ENCODE measurements at regions not wholly inside any gene's neighbourhood (a gene's known extent, or its start where the extent isn't known, plus 50 kb on each side); places are given as distances from the start of the nearest gene placed in this dataset.

DNA sequence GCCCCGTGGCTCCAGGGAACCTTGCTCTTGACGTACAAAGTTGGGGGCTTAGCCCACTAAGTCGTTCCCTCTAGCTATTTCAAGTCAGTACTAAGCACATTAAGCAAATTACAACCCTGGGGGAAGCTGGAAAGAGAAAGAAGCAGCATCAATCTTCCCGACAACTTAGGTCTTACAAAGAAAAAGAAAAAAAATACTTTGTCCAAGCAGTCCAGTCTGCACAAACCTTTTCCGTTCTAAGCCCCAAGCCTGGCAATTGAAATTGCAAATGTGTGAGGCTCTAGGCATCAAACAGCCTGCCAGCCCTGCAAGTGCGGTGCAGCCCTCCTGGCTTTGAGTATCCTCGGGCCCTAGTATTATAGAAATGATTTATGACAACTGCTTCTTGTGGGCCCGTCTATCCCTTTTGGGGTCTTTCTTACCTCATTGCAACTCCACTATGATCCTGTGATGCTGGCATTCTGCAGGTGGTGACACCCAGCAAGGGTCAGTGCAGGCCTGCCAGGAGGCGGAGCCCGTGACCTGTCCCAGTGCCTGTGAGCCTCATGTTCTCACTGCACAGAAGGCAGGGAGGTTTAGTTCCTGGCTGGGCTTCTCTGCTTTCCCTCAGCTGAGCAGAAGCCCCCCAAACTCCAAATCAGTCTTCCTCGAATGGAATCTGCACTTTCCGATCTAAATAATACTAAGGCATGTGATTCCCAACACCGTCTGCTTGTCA lies 232.3 kb upstream of the IRX2 start:
- DNase-seq: no peak

DNA sequence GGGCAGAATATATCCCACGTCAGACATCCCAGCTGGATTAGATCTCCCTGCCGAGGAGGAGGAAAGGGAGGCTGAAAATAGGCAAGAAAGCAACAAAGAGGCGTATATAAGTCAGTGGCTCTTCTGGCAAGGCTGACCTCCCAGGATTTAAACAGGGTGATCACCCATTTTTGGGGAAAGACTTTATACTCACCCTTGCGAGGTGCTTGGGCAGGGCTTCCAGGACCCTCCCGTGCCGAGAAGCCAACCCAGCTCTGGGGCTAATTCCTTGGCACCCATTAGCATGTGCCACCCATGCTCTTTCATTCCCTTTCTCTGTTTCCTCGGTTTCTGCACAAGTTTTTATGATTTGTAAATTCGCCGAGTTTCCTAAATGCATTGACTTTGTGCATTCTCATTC lies 230.2 kb upstream of the IRX2 start:
- DNase-seq: no peak

DNA sequence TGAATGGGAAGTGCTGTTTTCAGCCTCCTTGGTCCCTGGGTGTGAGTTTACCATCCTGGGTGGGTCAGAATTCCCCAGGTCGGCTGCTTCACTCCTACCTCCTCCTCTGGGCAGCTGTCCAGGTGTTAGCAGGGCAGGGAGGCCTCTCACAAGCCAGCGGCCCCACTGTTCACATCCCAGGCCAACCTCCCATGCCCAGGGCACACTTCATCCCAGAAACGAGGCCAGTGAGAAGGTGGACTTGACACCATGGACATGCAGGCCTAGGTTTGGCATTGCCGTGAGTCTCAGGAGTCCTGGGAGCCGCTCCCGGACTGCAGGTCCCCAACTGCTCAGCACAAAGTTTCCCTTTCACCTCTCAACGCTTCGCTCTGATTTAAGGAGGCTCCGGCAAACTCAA lies 229.6 kb upstream of the IRX2 start:
- no peak for DNase-seq

DNA sequence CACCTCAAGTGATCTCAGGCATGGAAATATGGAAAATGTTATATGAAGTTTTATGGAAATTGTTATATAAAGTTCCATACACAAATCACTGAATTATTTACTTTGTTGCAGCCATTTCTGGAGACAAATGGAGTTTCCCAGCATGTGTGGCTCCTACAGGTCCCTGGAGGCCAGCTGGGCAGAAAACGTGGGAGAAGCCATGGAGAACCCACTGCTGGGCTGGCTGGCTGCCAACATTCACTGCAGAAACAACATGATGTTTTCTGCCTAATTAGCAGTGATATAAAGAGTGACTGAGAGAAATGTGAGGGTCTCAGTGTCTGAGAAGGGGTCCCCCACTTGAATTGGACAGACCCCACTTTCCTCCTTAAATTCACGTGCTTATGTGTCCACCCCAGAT lies 208.8 kb upstream of the IRX2 start:
- DNase-seq: no peak

DNA sequence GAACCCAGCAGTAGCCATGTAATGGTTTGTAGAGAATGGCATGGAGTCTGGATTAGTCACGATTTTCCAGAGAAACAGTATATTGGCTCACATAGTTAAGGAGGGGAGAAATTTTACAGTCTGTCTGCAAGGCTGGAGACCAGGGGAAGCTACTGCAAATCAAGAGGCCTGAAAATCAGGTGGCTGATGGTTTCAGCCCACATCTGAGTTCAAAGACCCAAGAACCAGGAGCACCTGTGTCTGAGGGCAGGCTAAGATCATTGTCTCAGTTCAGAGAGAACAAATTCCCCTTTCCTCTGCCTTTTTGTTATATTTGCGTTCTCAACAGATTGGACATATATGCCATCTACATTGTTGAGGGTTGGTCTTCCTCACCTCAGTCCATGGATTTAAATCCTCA lies 207.5 kb upstream of the IRX2 start:
- no peak for DNase-seq

DNA sequence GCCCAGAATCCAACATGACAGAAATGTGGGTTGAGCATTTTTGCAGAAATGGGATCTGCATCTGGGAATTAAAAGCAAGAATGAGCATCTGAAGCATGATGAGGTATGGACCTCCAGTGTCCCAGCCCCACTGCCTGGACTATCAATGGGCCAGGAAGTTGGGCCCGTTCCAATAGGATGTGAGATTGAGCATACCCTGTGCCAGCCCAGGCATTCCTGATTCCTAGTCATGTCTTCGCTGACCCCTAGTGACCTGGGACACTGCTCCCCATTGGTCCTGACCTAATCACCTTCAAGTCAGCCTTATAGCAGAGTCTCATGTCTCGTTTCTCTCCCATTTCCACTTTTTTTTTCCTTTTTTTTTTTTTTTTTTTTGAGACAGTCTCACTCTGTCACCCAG lies 197.4 kb upstream of the IRX2 start:
- no peak for DNase-seq

DNA sequence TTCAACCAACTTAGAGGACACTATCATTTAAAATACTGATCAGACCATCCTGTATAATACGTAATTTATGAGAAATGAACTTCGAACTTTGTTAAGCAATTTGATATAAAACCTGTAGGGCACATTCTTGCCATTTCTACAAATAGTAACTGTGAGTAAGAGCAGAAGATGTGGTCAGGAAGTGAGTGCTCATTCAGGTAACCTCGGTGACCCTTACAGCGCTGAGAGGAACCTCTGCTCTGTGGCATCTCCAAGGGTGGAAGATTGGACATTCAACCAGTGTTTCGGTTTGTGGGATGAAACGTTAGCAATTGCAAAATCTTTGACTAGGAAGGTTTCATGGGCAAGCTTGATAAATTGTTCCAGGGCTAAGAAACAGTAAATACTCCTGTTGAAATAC lies 194.8 kb upstream of the IRX2 start:
- no peak for DNase-seq

DNA sequence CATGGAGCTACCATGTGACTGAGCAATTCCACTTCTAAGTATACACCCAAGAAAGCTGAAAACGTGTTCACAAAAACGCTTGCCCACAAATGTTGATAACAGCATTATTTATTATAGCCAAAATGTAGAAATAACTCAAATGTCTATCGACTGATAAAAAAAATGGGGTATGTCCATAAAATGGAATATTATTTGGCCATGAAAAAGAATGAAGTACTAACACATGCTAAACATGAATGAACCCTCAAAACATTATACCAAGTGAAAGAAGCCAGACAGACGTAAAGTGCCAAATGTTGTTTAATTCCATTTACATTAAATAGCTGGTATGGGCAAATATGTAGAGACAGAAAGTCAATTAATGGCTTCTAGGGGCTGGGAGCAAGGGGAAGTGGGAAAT lies 184.9 kb upstream of the IRX2 start:
- DNase-seq: no peak

DNA sequence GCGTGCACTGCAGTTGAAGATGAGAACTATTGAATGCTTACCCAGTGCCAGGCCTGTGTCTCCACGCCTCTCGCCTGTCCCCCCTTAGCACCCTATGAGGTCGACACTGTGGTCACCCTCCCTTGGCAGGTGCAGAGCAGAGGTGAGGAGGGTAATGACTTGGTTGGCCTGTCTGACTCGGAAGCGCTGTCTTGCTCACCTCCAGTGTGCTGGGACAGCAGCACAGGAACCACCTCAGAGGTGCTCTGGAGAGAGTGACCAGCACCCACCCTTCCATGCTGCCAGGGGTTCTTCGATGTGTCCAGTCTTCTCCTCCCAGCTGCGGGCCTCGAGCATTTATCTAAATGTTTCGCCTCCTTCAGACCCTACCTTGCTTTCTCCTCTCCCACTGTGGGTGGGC lies 178.3 kb upstream of the IRX2 start:
- DNase-seq: no peak

DNA sequence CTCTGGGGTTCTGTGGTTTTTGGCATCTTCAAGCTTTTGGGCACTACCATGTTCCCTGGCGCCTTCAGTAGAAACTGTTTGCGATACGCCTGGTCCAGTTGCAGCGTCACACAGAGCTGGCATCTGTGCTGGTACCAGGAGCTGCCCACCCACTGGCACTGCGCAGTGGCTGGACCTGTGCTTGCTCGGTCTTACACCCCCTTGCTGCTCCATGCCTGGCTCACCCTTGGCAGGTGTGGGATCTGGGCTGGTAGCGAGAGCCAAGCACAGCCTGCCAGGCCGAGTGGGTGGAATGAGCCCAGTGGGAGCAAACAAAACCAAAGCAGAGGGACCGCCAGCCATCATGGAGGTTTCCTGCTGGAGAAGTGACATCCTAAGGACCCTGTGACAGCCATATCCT lies 170.2 kb upstream of the IRX2 start:
- no peak for DNase-seq

DNA sequence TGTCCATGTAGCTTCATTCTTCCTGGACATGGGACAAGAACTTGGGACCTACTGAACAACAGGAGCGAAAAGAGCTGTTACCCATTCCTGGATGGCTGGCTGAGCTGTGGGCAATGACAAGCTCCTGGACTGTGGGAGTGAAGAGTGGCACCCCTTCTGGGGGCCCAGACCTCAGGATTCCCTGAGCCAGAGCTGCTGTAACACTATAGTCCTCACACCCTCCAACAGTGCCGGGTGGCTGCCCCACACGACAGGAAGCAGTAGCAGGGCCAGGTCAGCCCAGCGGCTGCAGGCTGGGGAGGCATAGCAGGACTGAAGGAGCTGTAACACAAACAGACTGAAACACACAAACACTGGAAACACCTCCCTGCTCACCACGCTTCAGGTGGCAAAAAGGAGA lies 169.7 kb upstream of the IRX2 start:
- DNase-seq: no peak

DNA sequence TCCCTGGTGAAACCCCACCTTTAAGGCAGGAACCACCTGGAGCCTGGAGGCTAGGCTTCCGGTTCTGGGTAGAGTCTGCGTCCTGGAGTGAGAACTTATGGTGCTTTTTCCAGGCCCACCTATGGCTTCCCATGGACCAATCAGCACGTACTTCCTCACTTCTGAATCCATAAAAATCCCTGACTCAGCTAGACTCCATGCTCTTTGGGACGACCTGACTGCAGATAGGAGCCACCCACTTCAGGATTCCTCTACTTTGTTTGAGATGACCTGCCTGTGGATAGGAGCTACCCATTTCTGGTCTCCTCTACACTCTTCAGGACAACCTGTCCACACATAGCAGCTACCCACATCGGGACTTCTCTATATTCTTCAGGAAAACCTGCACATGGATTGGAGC lies 168.8 kb upstream of the IRX2 start:
- no peak for DNase-seq

DNA sequence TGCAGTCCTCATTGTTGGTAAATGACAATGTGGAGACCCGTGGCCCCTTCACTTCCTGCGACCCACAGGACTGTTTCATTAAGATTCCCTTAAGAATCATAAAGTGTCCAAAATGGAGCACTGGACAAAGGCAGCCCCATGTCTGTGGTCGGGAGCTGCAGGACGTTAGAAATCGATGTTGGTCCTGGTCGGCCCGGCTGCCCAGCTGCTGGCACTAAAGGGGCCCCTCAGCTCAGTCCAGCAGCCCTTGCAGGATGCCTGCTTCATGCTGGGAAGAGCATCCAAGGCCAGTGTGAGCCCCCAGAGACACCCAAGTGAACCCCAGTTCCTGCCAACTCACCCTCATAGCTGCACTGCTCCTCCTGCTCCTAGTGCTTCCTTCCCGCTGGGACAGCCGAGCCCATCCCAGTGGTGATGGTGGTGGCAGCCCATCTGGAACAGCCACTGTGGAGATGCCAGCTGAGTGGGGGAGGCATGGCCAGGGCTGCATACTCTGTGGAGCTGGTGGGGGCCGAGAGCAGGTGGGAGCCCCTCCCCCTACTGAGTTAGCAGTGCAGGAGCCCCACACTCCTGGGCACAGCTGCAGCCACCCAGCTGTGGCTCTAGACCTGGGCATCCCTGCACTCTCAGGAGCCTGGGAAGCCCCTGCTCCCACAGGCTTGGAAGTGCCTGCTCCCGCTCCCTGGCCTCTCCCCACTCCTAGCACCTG lies 168.0 kb upstream of the IRX2 start:
- DNase-seq: no peak

DNA sequence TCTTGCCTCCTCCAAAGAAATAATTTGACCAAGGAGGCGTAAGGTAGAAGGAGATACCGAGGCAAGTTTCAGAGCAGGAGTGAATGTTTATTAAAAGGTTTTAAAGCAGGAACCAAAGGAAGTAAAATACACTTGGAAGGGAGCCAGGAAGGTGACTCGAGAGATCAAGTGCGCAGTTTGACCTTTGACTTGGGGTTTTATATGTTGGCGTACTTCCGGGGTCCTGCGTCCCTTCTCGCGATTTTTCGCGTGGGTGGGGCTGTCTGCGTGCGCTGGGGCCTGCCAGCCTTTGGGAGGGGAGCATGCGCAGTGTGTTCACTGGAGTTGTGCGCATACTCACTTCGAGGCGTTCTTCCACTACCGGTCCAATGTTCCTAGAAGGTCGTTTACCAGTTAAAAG lies 166.0 kb upstream of the IRX2 start:
- no peak for DNase-seq

DNA sequence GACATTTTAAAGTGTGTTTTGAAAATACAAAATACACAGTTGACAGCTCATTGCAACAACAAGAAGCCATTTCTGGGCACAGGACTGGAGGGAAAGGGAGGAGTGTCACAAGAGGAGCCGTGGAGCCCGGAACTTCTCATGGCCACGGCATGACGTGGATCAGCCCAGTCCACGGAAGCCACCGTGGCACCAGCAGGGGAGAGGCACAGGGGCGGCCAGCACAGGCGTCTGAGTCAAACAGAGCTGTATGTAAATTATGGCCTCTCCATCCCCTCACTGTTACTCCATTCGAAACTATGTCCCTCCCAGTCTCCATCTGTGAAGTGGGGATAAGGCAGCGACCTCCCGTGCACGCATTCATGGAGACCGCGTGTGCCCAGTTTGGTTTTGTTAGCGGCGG lies 165.6 kb upstream of the IRX2 start:
- DNase-seq: no peak

DNA sequence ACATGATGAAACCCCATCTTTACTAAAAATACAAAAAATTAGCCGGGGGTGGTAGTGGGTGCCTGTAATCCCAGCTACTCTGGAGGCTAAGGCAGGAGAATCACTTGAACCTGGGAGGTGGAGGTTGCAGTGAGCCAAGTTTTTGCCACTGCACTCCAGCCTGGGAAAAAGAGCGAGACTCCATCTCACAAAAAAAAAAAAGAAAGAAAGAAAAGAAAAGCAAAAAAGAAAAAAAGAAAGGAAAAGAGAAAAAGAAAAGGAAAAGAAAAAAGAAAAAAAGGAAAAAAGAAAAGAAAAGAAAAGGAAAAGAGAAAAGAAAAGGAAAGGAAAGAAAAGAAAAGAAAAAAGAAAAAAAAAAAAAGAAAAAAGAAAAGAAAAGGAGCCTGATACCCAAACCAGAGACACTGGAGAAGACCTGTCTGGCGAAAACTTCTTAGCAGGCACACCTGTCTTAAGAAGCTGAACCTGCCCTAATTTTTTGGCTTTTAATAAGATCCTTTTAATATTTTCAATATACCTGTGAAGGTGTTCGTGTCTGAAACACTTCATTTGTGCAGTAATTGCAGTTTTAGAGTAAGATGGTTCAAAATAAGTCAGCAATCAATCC lies 164.7 kb upstream of the IRX2 start:
- no peak for DNase-seq

DNA sequence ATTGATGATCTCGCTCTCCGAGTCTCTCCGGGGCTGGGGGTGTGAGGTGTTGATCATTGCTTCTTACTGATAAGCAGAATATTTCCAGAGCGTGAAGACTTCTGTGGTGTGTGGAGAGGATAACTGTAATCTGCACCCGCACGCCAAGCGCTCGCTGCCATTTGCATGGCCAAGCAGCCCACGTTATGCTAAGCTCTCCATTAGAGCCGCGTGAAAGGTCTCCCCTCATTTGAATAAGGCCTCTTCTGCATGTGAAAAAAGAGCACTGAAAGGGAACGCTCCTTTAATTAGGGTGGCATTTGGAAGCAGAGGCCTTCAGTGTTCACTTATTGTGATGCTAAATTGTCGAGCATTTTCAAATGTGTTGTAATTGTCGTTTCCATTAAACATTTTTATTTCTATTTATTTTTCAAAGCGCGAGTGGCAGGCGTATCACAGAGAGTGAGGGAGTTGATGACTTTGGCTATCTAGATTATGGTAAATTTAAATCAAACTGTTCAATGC lies 163.6 kb upstream of the IRX2 start:
- DNase-seq: no peak

DNA sequence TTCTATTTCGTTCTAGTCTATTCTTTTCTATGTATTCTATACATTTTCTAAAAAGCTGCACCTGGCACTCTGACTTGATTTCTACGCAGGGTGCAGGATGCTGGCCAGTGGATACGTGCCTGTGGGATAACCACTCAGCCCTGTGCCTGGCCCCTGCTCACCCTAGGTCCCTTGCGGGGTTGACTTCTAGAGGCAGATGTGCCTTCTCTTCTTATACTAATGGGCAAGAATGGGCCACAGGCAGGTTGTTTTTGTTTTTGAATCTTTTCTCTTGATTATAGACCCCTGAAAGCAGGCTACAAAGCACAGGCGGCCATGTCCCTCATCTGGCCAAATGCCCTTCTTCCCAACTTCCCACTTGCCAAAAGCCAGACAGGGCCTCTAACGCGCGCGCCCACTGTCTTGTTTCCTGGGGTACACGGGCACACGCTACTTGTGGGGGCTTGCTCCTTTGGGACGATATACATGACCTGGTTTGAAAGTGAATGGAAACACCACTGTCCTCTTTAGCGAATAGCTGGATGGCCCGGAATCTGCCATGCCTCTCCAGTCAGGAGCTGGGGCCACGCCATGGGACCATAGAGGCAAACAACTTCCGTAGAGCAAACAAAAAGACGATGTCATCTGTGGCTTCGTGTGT lies 162.7 kb upstream of the IRX2 start:
- no peak for DNase-seq

DNA sequence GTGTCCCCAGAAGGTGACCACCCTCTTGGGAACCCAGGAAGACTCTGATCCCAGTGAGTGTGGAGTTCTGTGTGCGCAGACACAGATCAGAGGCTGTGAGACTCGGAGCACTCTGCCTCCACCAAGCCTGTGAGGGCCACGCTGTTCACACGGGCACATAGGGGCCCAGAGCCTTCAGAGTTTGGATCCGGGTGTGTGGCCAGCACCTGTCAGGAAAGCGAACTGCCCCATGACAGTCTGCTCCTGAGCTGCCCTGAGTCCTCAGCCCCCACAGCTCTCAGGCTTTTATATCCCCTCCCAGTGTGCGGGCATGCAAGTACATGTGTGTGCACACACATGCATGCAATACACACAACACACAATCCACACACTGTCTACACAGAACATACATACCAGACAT lies 161.8 kb upstream of the IRX2 start:
- no peak for DNase-seq

DNA sequence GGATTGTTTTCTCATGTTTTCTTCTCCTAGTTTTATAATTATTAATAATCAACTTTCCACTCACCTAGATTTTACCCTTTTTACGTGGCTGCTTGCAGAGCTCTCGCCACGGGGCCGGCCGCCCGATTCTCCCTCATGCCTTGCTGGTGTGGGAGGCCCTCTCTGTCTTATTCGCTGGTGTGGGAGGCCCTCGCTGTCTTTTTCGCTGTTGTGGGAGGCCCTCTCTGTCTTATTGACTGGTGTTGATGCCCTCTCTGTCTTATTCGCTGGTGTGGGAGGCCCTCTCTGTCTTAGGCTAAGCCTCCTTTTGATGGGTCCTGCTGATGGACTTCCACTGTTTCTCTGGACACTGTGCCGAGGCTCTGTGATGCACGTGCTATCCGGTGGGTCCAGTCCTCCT lies 161.3 kb upstream of the IRX2 start:
- DNase-seq: no peak

DNA sequence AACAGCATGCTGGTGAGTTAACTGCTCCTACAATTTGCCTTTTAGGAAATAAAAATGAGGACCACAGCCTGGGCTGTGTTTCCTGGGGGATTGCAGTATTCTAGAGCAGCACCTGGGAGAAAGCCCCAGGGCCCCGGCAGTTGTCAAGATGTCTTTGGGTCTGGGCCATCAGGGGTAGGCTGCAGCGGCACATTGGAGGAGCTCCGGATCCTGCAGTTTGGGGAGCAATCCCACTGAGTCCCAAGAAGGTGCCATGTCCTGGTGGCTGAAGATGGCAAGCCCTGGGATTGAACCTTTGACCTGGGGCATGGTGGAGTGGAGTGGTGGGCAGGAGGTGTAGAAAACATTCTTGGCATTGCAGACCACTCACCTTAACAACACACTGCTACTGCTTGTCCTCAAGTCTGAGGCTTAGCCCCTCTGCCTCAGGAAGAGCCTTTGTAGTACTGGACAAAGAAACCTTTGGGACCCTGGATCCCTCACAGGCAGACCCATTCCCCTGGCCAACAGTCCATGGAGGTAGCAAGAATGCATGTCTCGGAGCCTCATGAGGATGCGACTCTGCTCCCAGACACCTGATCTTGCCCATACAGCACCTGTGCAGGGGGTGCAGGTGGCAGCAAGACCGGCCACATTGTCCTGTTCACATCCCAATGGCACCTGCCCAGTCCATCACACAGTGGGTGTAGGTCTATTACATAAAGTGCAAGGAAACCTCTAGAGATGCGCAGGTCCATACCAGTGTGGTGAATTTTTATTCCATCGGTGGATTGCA lies 159.1 kb upstream of the IRX2 start:
- no peak for DNase-seq

DNA sequence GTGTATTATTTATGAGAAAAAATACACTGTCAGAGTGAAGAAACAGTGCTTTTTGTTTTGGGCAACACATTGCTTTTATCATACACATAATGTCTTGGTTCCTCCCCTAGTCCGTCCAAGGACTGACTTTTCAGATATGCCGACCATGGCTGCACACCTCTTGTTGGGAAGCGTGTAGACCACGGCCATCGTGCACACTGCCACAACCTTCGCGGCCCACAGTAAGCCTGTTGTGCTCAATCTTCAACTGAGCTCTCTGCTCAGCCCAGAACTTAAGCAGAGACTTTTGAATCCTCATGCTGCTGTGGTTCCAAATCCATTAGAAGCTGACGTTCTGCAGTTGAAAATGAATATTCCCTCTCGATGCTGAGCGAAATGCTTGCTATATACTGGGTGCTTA lies 157.6 kb upstream of the IRX2 start:
- no peak for DNase-seq

DNA sequence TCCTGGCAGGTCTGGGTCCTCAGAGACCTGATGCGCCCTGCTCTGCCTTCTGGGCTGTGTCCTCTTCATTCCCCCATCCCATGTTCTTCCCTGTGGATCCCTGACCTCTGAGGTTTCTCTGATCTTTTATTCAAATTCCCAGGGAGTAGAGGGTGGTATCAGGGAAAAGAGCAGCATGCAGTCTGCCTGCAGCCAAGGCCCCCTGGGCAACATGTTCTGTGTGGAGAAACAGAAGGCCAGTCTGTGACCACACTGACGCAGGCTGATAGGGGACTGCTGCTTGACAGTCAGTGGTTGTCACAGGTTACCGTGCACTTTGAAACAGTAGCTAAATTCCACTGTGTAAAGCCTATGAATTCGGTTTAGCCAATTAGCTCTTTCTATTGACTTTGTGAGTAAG lies 156.6 kb upstream of the IRX2 start:
- no peak for DNase-seq

All from fibroblast of skin of scalp (primary cell).